ENCODE measurements at regions not wholly inside any gene's neighbourhood (a gene's known extent, or its start where the extent isn't known, plus 50 kb on each side); places are given as distances from the start of the nearest gene placed in this dataset.
"Not testable (repeated sequence)": the region's sequence is repeated elsewhere in the genome, so short reads cannot be mapped to it uniquely, and the experiment has no call there.

DNA sequence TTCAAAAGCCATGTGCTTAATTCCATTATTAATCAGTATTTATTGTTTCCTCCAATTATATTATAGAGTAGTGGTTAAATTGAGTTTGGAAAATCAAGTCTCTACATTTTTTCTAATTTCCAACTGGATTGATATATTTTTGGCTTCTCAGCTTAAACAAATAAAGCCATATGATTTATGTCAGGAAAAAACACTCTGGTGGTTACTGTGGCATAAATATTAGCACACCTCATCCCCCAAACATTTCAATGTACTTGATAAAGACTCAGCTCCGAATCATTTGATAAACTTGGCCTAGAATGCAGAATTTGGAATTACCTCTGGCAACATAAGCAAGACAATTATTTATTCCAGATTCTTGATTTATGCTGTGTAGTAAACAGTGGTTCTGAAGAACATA lies 2313.8 kb downstream of the ARAP2 start:
- no peak for DNase-seq (ENCODE audit: low spot score)

DNA sequence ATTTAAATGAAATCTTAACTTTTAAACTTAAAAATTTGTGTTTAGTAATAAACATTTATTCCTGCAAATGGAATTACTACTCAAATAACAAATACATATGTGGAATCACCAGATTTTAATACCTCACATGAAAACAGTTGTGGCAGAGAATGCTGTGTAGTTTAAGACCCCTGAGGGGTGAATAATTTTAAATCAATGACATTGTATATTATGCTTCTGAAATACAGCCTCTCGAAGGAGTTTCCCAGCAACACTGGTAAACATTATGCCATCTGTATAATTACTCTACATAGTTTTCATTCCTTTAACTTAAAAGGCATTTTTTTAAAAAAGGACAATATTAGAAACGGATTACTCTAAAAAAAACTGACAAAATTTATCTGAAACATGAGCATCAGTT lies 2313.3 kb downstream of the ARAP2 start:
- DNase-seq (ENCODE audit: low spot score): no peak

- no peak for DNase-seq (ENCODE audit: low spot score)
These were observed 2304.0 kb downstream of the ARAP2 start for GRCh38 chr4:33940281-33940680.

GRCh38 chr4:33941854-33942253 lies 2302.5 kb downstream of the ARAP2 start:
- no peak for DNase-seq (ENCODE audit: low spot score)

- no peak for DNase-seq (ENCODE audit: low spot score)
These were observed 2295.4 kb downstream of the ARAP2 start for GRCh38 chr4:33948921-33949320.

DNA sequence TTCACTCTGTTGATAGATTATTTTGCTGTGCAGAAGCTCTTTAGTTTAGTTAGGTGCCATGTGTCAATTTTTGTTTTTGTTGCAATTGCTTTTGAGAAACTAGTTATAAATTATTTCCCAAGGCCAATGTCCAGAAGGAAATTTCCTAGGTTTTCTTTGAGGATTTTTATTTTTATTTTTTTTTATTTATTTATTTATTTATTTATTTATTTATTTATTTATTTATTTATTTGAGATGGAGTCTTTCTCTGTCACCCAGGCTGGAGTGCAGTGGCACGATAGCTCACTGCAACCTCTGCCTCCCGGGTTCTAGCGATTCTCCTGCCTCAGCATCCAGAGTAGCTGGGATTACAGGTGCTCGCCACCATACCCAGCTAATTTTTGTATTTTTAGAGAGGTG lies 2290.5 kb downstream of the ARAP2 start:
- DNase-seq (ENCODE audit: low spot score): not testable (repeated sequence)

DNA sequence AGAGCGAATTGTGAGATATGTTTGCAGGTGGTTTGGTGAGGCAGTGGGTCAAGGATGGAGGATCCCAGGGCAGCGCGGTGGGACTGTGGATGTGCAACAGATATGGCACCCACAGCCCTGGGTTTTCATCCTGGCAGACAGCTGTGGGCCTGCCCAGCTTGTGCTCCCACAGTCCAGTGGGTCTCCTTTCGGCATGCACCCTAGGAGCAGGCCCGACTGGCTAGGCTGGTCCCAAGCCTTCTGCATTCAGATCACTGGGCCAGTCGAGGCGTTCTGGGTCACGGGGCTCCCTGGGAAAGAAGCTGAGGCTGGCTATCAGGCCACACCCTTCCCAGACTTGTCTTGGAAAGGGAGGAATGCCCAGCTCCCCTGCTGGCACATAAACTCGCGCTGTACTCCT lies 2289.6 kb downstream of the ARAP2 start:
- DNase-seq (ENCODE audit: low spot score): no peak

- no peak for DNase-seq (ENCODE audit: low spot score)
These were observed 2284.8 kb downstream of the ARAP2 start for GRCh38 chr4:33959519-33959918.

GRCh38 chr4:33961761-33962160 lies 2282.6 kb downstream of the ARAP2 start:
- no peak for DNase-seq (ENCODE audit: low spot score)

GRCh38 chr4:33966808-33967207 lies 2277.5 kb downstream of the ARAP2 start:
- DNase-seq (ENCODE audit: low spot score): no peak

- no peak for DNase-seq (ENCODE audit: low spot score)
These were observed 2270.0 kb downstream of the ARAP2 start for GRCh38 chr4:33974270-33974669.

GRCh38 chr4:33975995-33976394 lies 2268.3 kb downstream of the ARAP2 start:
- DNase-seq (ENCODE audit: low spot score): no peak

DNA sequence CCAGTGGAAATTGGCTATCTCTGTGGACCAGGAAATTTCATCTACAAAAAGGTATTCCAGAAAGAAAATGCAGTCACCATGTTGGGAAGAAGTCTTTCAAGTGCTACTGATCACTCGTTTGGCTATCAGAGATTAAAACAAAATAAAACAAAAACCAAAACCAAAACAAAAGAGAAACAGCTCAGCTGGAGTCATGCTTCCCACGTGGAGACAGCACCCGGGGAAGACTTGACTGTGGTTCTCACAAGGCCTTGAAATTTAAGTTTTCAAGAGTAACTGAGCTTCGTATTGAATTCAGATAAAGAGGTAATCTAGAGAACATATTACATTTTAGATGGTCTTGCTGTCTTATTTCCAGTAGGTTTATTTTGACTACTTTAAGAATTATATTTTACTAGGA lies 2264.5 kb downstream of the ARAP2 start:
- not testable (repeated sequence) for DNase-seq (ENCODE audit: low spot score)

DNA sequence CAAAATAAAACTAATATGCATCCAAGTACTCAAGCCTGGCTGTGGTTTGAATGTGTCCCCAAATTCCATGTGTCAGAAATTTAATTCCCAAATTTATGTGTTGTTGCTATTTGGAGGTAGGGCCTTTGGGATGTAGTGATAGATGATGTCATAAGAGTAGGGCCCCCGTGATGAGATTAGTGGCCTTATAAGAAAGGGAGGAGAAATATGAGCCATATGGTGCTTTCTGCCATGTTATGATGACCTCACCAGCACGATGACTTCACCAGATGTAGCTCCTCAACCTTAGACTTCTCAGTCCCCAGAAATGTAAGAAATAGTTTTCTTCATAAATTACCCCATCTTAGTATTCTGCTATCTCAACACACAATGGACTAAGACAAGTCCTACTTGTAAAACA lies 2264.0 kb downstream of the ARAP2 start:
- no peak for DNase-seq (ENCODE audit: low spot score)

GRCh38 chr4:33989820-33990443 lies 2254.4 kb downstream of the ARAP2 start:
- no peak for DNase-seq (ENCODE audit: low spot score)

DNA sequence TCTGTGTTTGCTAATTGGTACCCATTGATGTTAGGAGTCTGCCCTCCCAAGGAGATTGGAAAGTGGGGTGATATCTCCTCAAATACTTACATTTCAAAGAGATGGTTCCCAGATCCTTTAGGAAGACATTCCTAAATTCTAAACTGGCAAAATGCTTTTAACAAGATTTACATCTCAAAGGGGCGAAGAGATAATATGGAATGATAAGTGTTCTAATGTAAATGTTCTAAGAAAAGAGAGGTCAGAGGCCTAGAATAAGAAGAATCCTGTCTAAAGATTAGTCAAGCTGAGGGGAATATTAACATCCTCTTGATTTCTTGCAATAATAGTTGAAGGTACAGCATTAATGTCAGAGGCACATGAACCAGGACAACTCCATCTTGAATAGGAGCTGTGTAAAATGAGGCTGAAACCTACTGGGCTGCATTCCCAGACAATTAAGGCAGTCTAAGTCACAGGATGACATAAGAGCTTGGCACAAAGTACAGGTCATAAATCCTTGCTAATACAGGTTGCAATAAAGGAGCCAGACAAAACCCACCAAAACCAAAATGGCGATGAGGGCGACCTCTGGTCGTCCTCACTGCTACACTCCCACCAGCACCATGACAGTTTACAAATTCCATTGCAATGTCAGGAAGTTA lies 2248.1 kb downstream of the ARAP2 start:
- no peak for DNase-seq (ENCODE audit: low spot score)

- DNase-seq (ENCODE audit: low spot score): no peak
These were observed 2246.0 kb downstream of the ARAP2 start for GRCh38 chr4:33998291-33998690.

- no peak for DNase-seq (ENCODE audit: low spot score)
These were observed 2244.0 kb downstream of the ARAP2 start for GRCh38 chr4:34000356-34000755.

DNA sequence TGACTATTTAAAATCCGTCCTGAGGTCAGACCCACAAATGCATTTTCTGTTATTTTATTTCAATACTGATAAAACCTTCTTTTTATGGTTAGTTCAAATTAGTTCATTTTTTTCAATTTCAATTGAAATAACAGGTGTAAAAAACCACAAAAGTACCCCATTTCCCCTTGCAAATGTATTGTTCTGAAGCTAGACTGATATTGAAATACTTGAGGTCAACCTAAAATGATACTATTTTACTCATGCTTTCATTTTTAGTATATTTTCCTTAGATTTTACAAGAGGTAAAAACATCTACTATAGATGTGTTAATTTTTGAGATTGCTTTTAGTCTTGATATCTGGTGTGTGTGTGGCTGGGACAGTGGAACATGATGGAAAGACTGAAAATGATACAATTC lies 2237.8 kb downstream of the ARAP2 start:
- not testable (repeated sequence) for DNase-seq (ENCODE audit: low spot score)

GRCh38 chr4:34009951-34010350 lies 2234.4 kb downstream of the ARAP2 start:
- no peak for DNase-seq (ENCODE audit: low spot score)

DNA sequence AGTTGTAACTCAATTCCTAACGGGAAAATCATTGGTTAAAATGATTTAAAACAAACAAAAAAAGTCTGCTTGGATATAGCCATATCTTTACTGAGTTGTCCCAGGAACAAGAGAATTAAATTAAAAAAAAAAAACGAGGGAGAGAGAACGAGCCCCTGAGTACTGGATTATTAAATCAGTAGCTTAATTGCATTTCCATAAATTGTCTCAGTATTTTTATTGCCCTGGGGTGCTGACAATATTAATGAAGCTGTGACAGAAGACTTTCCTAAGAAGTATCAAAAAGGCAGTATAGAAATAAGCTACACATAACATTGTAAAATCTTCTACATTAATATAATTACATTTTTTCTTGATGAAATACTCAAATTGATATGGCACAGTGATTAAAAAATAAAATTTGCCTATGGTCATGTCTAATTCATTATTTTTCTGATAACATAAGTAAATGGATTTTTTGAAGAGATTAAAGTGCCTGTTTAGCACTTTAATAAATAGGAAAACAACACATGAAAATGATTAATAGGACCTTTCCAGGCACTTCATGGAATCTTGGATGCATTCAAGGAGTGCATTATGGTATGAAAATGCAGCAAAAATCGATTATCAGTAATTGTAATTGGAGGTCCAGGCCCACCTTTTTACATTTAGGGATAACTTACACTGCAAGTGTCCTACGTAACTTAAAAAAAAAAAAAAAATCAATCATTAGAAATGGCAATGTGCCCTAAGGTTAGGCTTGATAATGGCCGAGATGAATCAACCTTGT lies 2233.4 kb downstream of the ARAP2 start:
- DNase-seq (ENCODE audit: low spot score): no peak

DNA sequence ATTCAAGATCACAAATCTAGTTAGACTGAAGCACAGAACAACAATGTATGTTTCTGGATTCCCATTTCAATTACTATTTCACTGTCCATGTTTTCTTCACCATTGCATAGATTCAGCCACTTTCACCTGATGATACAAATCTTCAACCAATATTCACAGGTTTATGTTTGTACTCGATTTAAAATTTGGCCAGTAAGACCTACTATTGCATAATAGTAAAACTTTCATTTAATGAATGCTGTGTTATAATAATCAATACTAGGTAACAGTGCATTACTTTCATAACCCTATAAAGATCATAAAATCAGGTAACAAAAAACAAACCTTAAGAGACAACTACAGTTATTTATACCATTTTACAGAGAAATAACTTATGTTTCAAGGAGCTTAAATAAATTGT lies 2209.1 kb downstream of the ARAP2 start:
- DNase-seq (ENCODE audit: low spot score): no peak

- no peak for DNase-seq (ENCODE audit: low spot score)
These were observed 2207.0 kb downstream of the ARAP2 start for GRCh38 chr4:34037280-34037679.
